Urinary bladder (tissue), 3 donors: ENCODE measurements at regions not wholly inside any gene's neighbourhood (a gene's known extent, or its start where the extent isn't known, plus 50 kb on each side); places are given as distances from the start of the nearest gene placed in this dataset.
A peak's percentile ranks its signal among the peaks of the same experiment; 100 is the strongest.

ENCODE experiments used
- DNase-seq: peaks from one replicate; pipeline ENCODE4 v3.0.0-alpha.2; 2015; ENCODE audit errors: extremely low spot score
- H3K27ac ChIP-seq: one replicate; pipeline ENCODE4 v1.5.1; 2013; ENCODE audit warnings: low read depth, mild to moderate bottlenecking, moderate library complexity
- H3K36me3 ChIP-seq: one replicate; pipeline ENCODE4 v1.6.1; 2013; ENCODE audit warnings: mild to moderate bottlenecking, moderate library complexity; ENCODE audit not compliant: insufficient read depth
- H3K4me1 ChIP-seq: one replicate; pipeline ENCODE4 v1.6.1; 2013; ENCODE audit warnings: mild to moderate bottlenecking, moderate library complexity; ENCODE audit not compliant: insufficient read depth
- H3K4me3 ChIP-seq: one replicate; pipeline ENCODE4 v1.5.1; 2013; ENCODE audit warnings: low read depth, low read length
- WGBS: extraction: QIAGEN DNeasy Blood & Tissue Kit; methylation state at CpG from one replicate; pipeline ENCODE4 v1.1.7; 2013; 5-methylcytosine and 5-hydroxymethylcytosine counted together
- donor health status: healthy with polysubstance abuse.
- donor health status: healthy.

- Histone ChIP-seq H3K4me1 (no peaks in the 10 kb centered on the region), H3K27ac (no peak overlapping the region), H3K4me3 (peak overlapping the region; percentile 12), H3K36me3 (no peaks in the 10 kb centered on the region)
- WGBS: 35% methylated on average over 11 of the region's 11 CpGs
- peak; percentile 76 for DNase-seq
Measured at GRCh38 chr6:141562851-141563763, 569.6 kb upstream of the GJE1 start.

- Histone ChIP-seq H3K4me3 (peak overlapping the region; percentile 12), H3K36me3 (no peaks in the 10 kb centered on the region), H3K4me1 (no peaks in the 10 kb centered on the region), H3K27ac (no peak overlapping the region)
- DNase-seq: no peak
- 52% methylated on average over 15 of the region's 15 CpGs for WGBS
Measured at GRCh38 chr6:141562186-141562811, 570.4 kb upstream of the GJE1 start.

DNA sequence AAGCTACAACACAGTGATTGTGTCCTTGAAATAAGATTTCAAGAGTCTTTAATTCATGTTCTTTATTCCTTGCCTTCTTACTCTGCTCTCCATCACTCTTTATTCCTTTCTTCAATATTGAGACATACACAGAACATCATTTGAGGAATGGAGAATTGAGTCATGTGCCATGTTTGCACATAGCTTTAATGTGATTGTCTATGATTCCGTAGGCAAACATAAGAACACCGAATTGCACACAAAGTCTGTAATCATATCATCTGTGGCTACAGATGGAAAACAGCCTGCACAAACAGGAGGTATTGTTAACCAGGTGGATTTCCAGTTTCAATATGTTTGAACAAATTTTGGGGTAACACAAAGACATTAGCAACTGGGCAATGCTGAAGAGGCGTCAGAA lies 571.6 kb upstream of the GJE1 start:
- Histone ChIP-seq H3K36me3 (no peaks in the 10 kb centered on the region), H3K4me1 (no peaks in the 10 kb centered on the region), H3K4me3 (no peak overlapping the region), H3K27ac (no peak overlapping the region)
- 90% methylated on average over 3 of the region's 3 CpGs for WGBS
- no peak for DNase-seq

DNA sequence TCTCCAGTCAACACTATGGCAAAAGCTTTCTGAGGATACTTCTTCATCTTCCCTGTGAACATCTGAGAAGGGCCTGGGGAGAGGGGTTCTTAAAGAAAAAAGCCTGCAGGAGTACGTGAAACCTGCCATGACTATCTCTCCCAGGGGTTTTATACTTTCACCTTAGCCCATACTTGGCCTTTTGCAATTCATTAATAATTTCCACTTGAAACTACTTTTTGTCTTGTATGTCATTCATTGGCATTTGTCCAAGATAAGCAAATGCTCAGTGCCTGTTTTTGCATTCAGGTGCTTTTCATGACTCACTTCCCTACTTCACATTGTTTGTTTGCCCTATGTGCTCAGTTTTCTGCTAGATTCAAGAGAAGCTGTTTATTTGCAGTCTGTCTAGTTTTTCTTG lies 580.3 kb upstream of the GJE1 start:
- peak; percentile 56 for DNase-seq
- H3K27ac ChIP-seq: no peak overlapping the region
- no peaks in the 10 kb centered on the region for H3K36me3 ChIP-seq
- H3K4me1 ChIP-seq: no peaks in the 10 kb centered on the region
- H3K4me3 ChIP-seq: no peak overlapping the region
- 85% methylated on average over 1 of the region's 1 CpG for WGBS

- Histone ChIP-seq H3K4me3 (no peak overlapping the region), H3K36me3 (no peaks in the 10 kb centered on the region), H3K27ac (no peak overlapping the region), H3K4me1 (no peaks in the 10 kb centered on the region)
- 90% methylated on average over 5 of the region's 5 CpGs for WGBS
- DNase-seq: no peak
Measured at GRCh38 chr6:141552031-141552430, 580.7 kb upstream of the GJE1 start.

DNA sequence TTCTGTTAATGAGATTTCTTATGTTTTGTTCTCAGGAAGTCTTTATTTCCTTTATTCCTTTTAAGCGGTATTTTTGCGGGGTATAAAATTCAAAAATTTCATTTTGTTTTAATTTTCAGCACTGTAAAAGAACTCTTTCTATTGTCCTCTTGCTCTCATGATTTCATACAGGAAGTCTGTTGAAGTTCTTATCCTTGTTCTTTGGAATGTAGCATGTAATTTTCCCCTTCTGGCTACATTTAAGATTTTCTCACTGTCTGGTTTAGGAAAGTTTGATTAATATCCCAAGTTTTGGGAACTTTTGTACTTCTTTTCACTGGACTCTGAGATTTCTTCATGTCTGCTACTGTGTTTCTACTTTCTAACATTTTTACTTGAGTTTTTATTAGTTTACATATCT lies 581.4 kb upstream of the GJE1 start:
- Histone ChIP-seq H3K36me3 (no peaks in the 10 kb centered on the region), H3K4me3 (no peak overlapping the region), H3K27ac (no peak overlapping the region), H3K4me1 (no peaks in the 10 kb centered on the region)
- 94% methylated on average over 2 of the region's 2 CpGs for WGBS
- DNase-seq: no peak

- 97% methylated on average over 1 of the region's 1 CpG for WGBS
- H3K27ac ChIP-seq: no peak overlapping the region
- H3K36me3 ChIP-seq: no peaks in the 10 kb centered on the region
- no peak overlapping the region for H3K4me3 ChIP-seq
- H3K4me1 ChIP-seq: no peaks in the 10 kb centered on the region
- DNase-seq: no peak
Measured at GRCh38 chr6:141550471-141550870, 582.3 kb upstream of the GJE1 start.

DNA sequence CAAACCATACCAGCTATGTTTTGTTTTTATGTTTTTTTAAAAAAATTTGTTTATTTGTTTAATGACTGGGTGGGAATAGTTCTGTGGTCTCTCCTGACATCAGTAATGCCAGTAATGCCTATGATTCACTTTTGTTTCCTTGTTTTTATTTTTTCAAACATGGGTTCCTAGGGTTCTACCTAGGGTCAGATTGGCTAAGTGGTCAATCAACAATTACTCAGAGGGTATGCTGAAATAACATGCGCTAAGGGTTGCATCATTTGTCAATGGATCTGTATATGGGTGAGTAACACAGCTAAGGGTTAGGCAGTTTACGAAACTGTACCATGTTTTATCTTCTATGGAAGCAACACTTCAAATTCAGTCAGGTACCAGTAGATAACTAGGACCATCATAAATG lies 583.8 kb upstream of the GJE1 start:
- Histone ChIP-seq H3K36me3 (no peaks in the 10 kb centered on the region), H3K27ac (no peak overlapping the region), H3K4me1 (no peaks in the 10 kb centered on the region), H3K4me3 (no peak overlapping the region)
- WGBS: 98% methylated on average over 2 of the region's 2 CpGs
- no peak for DNase-seq

DNA sequence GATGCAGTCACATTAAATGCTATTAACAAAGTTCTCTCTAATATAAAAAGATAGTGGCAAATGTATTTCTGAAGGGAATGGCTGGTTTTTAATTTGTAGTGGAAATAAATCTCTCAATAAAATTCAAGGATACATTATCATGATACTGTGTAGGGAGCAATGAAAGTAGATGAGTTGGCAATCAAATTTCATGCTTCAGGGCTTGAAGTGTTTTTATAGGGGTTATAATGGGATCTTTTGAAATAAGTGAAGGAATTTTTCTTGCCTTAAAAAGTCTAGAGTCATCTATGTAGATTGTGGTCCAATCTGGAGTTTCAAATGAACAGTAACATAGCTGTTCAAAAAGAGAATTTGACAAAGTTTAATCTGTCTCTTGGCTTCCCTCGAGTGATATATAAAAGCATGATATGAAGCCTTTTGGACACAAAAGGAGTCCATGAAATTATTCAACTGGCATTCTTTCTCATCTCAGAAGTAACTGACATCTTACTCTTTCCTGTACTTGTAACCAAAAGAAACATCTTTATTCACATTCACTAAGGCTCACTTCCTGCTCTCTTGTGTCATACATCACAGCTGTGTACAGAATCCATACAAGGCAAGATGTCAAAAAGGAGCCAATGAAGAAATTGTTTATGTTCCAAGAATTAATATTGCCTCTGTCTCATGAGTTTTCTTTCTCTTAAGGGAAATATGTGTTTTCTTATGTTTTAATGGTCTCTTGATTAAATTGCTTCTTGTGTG lies 591.0 kb upstream of the GJE1 start:
- Histone ChIP-seq H3K36me3 (no peaks in the 10 kb centered on the region), H3K4me1 (no peaks in the 10 kb centered on the region), H3K4me3 (no peak overlapping the region), H3K27ac (no peak overlapping the region)
- DNase-seq: no peak
- WGBS: 45% methylated on average over 1 of the region's 1 CpG

DNA sequence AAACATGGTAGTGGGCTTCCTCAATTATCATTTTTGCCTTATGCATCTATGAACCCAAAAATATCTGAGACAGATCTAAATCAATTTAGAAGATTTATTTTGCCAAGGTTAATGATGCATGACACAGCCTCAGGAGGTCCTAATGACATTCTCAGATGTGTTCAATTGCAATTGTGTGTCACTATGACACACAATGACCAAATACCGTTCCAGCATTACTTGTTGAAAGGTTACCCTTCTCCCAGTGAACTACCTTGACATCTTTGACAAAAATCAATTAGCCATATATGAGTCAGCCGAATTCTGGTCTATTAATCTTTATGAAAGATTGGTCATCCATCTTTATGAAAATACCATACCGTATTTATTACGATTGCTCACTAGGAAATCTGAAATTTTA lies 592.5 kb upstream of the GJE1 start:
- WGBS: 93% methylated on average over 4 of the region's 4 CpGs
- H3K36me3 ChIP-seq: no peaks in the 10 kb centered on the region
- no peak for DNase-seq
- no peak overlapping the region for H3K4me3 ChIP-seq
- H3K4me1 ChIP-seq: no peaks in the 10 kb centered on the region
- H3K27ac ChIP-seq: no peak overlapping the region

DNA sequence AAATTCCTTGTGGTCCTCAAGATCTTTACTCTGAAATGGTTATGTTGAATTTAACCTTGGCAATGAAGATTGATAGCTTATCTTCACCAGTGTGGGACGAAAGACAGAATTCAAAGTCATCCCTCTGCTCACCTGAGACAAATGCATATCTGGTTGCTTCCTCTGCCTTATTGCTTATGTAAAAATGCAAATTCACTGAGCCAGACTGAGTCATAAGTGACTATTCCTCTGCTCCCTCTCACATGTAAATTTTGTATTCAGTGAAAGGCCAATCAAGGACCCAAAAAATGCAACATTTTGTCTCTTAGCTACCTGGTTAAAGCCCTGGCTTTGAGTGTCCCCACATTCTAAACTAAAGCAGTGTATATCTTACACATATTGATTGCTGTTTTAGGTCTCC lies 593.1 kb upstream of the GJE1 start:
- H3K4me3 ChIP-seq: no peak overlapping the region
- no peak for DNase-seq
- 99% methylated on average over 1 of the region's 1 CpG for WGBS
- H3K27ac ChIP-seq: no peak overlapping the region
- H3K4me1 ChIP-seq: no peaks in the 10 kb centered on the region
- no peaks in the 10 kb centered on the region for H3K36me3 ChIP-seq

DNA sequence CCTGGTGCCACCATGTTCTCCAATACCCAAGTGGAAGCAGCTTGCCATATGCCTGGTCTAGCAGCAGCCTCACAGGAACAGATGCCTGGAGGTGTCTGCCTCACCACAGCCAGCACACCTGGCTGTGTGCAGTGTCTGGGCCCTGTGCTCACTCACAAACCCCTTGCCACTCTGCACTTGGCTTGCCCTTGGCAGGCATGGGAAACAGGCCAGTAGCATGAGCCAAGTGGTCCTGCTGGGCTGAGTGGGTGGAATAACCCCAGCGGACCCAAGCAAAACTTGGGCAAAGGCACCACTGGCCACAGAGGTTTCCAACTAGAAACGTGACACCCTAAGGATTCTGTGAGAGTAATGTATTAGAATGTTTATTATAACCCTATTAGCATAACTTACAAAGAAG lies 600.5 kb upstream of the GJE1 start:
- H3K4me1 ChIP-seq: no peaks in the 10 kb centered on the region
- H3K4me3 ChIP-seq: no peak overlapping the region
- DNase-seq: no peak
- no peak overlapping the region for H3K27ac ChIP-seq
- WGBS: 85% methylated on average over 2 of the region's 2 CpGs
- H3K36me3 ChIP-seq: no peaks in the 10 kb centered on the region

DNA sequence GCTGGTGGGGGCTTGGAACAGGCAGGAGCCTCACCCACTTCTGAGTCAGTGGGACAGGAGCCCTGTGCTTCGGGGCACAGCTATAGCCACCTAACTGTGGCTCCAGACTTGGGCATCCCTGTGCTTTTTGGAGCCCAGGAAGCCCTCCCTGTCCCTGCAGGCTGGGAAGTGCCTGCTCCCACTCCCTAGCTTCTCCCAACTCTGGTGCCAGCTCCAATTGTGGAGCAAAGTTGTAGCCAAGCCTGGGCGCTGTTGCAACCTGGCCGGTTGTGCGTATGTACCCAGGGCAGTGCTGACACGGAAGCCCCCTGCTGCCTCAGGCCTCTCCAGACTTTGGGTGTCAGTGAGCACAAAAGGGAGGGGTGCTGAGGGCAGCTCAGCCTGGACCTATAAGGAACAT lies 601.7 kb upstream of the GJE1 start:
- Histone ChIP-seq H3K27ac (no peak overlapping the region), H3K4me1 (no peaks in the 10 kb centered on the region), H3K36me3 (no peaks in the 10 kb centered on the region), H3K4me3 (no peak overlapping the region)
- no peak for DNase-seq
- WGBS: 94% methylated on average over 5 of the region's 5 CpGs

DNA sequence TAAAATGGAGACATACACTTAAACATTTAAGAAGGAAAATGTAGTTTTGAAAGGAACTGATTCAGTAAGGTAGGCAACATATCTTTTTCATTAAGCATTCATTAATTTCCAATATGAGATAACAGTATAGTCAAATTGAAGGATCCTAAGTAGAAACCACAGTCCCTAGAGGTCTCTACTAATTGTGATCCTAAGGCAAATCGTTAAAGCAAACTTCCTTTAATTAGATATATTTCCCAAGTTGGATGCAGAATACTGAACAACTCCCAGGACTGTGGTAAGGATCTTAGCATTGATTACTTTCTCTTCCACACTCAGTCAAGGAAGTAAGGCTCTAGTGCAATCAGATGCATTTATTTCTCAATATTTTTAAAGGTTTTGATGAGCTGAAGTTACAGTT lies 604.1 kb upstream of the GJE1 start:
- Histone ChIP-seq H3K36me3 (no peaks in the 10 kb centered on the region), H3K27ac (no peak overlapping the region), H3K4me1 (no peaks in the 10 kb centered on the region), H3K4me3 (no peak overlapping the region)
- 82% methylated on average over 1 of the region's 1 CpG for WGBS
- DNase-seq: no peak
